Mucosa of rectum (tissue), 2 donors: ENCODE measurements at regions not wholly inside any gene's neighbourhood (a gene's known extent, or its start where the extent isn't known, plus 50 kb on each side); places are given as distances from the start of the nearest gene placed in this dataset.

Experiments
- H3K27ac ChIP-seq, 2 donors: one replicate each; pipeline ENCODE4 v1.7.0; 2013; ENCODE audit warnings: inconsistent platforms in 2 of 2, low read depth in 2 of 2, low read length in 2 of 2
- H3K27me3 ChIP-seq, 2 donors: one replicate each; pipeline ENCODE4 v1.7.0; 2013; ENCODE audit warnings: low read length in 2 of 2; ENCODE audit not compliant: control insufficient read depth in 2 of 2, insufficient read depth in 2 of 2
- H3K36me3 ChIP-seq, 2 donors: one replicate each; pipeline ENCODE4 v1.7.0; 2013; ENCODE audit warnings: low read length in 2 of 2; ENCODE audit not compliant: control insufficient read depth in 2 of 2, insufficient read depth in 2 of 2
- H3K4me1 ChIP-seq, 2 donors: one replicate each; pipeline ENCODE4 v1.7.0; 2013; ENCODE audit warnings: low read length in 2 of 2, mild to moderate bottlenecking in 1 of 2; ENCODE audit not compliant: control insufficient read depth in 2 of 2, insufficient read depth in 2 of 2
- H3K4me3 ChIP-seq, 2 donors: one replicate each; pipeline ENCODE4 v1.7.0; 2013; ENCODE audit warnings: low read length in 2 of 2
- H3K9ac ChIP-seq, 2 donors: one replicate each; pipeline ENCODE4 v1.7.0; 2013; ENCODE audit warnings: low read length in 2 of 2, low read depth in 1 of 2, mild to moderate bottlenecking in 1 of 2
- H3K9me3 ChIP-seq, 2 donors: one replicate each; pipeline ENCODE4 v1.7.0; 2013; ENCODE audit warnings: low read length in 2 of 2; ENCODE audit not compliant: control insufficient read depth in 2 of 2
- donor health status: healthy.
- donor health status: Normal muscosa, but diverticular disease.

DNA sequence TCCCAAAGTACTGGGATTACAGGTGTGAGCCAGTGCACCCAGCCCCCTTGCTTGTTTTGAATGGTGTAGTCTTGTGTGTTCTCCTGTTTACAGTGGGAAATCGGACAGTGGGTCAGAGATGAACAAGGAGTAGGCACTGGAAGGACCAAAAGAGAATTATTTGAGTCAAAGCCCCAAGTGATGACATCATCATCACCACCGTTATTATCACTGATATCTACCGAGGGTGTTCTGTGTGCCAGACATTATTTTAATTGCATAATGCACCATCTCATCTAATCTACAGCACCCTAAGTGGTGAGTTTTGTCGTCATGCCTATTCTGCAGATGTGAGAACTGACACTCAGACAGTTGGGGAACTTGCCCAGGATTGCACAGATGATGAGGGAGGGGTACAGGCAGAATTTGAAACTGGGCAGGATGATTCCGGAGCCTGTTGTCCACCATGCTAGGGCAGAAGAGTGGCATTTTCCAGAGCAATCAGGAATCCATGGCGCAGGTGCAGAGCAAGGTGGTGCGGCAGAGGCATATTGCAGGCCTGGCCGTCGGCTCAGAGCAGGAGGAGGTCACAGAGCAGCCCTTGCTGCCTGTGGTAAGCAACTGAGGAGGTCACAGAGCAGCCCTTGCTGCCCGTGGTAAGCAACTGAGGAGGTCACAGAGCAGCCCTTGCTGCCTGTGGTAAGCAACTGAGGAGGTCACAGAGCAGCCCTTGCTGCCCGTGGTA lies 137.0 kb upstream of the HDAC4 start:
- H3K4me1 ChIP-seq, result no peaks in the 10 kb centered on the region
- no peak overlapping the region for H3K9ac ChIP-seq
- H3K36me3 ChIP-seq, result no peaks in the 10 kb centered on the region
- no peak overlapping the region for H3K27ac ChIP-seq
- H3K9me3 ChIP-seq, result no peaks in the 10 kb centered on the region
- H3K4me3 ChIP-seq, result no peak overlapping the region
- peaks cover 3 to 6% of the 10 kb centered on the region in 2 donors for H3K27me3 ChIP-seq

DNA sequence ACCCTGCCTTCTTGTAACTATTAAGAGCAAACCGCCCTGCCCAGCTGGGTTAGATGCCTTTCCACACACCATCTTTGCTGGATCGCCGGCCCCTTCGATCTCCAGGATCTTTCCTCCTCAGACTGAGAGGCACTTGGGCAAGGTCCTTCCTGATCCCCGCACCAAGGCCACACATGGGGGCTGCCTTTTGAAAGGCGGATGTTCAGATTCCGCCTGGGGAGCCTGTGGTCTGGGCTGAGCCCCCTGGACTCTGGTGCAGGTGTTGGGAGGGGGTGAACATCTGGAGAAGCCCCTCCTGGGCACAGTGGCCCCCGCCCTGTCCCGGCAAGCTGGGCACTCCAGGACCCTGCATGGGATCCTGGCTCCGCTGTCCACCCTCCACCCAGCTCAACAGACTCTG lies 135.4 kb upstream of the HDAC4 start:
- no peaks in the 10 kb centered on the region for H3K4me1 ChIP-seq
- no peak overlapping the region for H3K4me3 ChIP-seq
- no peak overlapping the region for H3K27ac ChIP-seq
- H3K27me3 ChIP-seq, result peaks cover 3 to 6% of the 10 kb centered on the region in 2 donors
- H3K9ac ChIP-seq, result no peak overlapping the region
- no peaks in the 10 kb centered on the region for H3K36me3 ChIP-seq
- H3K9me3 ChIP-seq, result no peaks in the 10 kb centered on the region

DNA sequence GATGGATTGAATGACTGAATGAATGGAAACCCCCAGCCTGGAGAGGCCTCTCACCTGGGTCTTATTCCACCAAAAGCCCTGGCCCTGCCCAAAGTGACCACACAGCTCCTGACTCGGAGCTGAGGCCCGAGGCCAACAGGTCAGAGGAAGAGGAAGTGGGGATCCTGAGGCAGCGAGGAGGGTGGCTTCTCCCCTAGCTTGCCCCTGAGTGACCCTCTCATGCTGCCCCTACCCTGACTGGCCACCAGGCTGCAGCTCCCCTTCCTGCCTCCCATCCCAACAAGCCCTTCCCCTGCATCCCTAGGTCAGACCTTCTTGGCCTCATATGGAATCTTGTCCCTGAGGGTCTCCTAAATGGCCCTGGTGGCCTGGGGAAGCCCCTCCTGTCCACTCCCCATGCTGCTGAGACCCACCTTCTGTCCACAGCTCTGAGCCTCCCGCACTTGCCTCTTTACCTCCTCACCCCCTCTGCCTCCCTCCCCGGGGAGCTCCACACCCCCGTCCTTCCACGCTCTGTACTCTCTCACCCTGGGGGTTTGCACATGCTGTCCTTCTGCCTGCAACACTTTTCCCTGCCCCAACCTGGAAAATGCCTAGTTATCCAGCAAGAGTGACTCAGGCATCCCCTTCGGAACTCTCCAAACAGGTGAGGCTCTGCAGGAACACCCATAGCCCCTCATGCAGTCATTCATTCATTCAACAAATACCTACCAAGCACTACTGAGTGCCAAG lies 134.8 kb upstream of the HDAC4 start:
- Histone ChIP-seq H3K9me3 (no peaks in the 10 kb centered on the region), H3K27me3 (peaks cover 3 to 5% of the 10 kb centered on the region in 2 donors), H3K4me1 (no peaks in the 10 kb centered on the region), H3K4me3 (no peak overlapping the region), H3K27ac (no peak overlapping the region), H3K36me3 (no peaks in the 10 kb centered on the region), H3K9ac (no peak overlapping the region)

DNA sequence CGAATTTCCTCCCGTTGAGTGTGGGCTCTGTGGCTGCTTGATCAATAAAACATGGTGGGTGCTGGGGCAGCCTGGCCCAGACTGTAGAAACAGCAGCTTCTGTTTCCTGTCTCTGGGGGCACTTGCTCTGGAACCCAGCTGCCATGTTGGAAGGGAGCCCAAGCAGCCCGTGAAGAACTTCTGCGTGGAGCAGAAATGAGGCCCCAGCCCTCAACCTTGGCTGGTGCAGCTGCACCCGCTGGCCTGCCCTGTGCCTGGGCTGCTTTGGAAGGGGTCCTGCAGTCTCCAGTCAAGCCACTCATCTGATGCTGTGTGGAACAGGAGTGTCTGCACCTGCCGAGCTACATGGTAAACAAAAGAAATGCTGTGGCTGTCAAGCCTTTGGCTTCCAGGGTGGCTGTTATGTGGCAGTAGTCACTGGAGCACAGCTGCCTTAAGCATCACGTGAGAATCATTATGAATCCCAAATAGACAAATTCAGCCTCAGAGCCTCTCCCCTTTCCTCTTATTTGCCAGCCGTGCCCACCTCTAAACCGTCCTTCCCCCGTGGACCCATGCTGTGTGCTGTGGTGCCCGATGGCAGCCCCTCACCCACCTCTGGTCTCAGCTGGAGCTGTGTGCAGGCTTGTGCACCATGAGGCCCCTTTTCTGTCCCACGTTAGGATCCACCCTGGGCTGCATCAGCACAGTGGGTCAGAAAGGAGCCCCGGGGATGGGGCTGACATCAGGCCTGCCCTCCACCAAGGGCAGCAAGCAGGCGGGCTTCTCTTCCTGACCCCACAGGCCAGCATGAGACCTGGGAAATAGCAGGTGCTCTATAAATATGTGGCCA lies 134.0 kb upstream of the HDAC4 start:
- Histone ChIP-seq H3K9ac (no peak overlapping the region), H3K4me3 (no peak overlapping the region), H3K27ac (no peak overlapping the region), H3K4me1 (no peaks in the 10 kb centered on the region), H3K9me3 (no peaks in the 10 kb centered on the region), H3K27me3 (peaks cover 0 to 3% of the 10 kb centered on the region in 2 donors), H3K36me3 (no peaks in the 10 kb centered on the region)

DNA sequence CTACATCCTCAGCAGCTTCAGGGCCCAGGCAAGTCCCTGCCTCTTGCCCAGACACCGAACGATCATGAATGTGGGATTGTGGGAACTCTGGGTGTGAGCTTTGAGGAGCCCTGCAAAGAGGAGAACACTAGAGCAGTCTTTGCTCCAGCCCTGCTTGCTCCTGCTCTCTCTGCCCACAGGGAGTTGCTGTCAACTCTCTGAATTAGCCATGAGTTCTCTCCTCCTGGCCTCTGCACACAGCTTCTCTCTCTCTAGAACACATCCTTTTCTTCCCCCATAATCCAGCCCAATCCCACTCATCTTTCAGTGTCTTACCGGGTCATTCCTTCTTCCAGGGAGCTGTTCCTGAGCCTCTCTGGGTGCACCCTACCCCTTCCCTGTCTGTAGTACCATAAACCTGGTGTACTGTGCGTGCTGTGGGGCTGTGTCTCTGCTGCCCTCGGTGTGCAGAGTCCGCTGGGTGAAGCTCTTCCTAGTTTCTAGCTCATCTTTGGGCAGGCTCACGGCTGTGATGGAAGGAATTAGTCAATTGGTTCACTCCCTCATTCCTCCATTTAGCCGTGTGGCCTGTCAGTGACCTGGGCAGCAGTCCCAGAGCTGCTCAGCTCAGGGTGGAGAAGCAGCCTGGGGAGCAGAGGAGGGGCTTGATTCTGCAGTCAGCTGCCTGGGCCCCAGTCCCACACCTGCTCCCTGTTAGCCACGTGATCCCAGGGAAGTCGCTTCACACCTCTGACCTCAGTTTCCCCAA lies 132.9 kb upstream of the HDAC4 start:
- no peak overlapping the region for H3K27ac ChIP-seq
- no peaks in the 10 kb centered on the region for H3K36me3 ChIP-seq
- no peak overlapping the region for H3K9ac ChIP-seq
- no peaks in the 10 kb centered on the region for H3K9me3 ChIP-seq
- H3K4me1 ChIP-seq, result no peaks in the 10 kb centered on the region
- H3K27me3 ChIP-seq, result peaks cover 0 to 3% of the 10 kb centered on the region in 2 donors
- H3K4me3 ChIP-seq, result no peak overlapping the region

DNA sequence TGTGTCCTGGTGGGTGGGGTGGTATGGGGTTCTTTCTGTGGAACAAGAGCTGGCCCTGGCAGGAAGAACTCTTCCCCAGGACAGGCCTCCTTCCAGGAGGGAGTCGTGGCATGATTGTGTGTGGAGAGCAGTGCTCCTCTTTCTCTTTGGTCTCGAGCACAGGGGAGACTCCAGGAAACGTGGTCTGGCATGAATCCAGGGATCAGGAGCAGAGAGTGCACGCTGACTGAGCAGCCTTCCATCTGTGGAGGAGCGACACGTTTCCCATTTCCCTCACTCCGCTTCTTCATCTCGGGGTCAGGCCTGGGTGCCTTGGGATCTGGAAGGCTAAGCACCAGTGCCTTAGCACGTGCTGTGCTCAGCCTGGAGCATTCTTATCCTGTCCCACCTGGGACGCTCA lies 132.0 kb upstream of the HDAC4 start:
- Histone ChIP-seq H3K4me3 (no peak overlapping the region), H3K27ac (no peak overlapping the region), H3K4me1 (no peaks in the 10 kb centered on the region), H3K36me3 (no peaks in the 10 kb centered on the region), H3K27me3 (peaks cover 0 to 3% of the 10 kb centered on the region in 2 donors), H3K9me3 (peaks cover 0 to 1% of the 10 kb centered on the region in 2 donors), H3K9ac (no peak overlapping the region)

DNA sequence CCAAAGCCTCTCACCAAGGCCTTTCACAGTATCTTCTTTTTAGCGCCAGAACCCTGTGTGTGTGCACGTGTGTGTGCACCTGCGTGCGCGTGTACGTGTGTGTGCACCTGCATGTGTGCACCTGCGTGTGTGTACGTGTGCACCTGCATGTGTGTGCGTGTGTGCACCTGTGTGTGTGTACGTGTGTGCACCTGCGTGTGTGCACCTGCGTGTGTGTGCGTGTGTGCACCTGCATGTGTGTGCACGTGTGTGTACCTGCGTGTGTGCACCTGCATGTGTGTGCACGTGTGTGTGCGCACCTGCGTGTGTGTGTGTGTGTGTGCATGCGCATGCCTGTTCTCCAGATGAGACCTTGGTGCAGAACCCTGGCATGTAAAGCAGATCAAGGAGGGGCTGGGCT lies 131.4 kb upstream of the HDAC4 start:
- Histone ChIP-seq H3K9ac (no peak overlapping the region), H3K27me3 (peaks cover 0 to 3% of the 10 kb centered on the region in 2 donors), H3K27ac (no peak overlapping the region), H3K4me1 (no peaks in the 10 kb centered on the region), H3K9me3 (peaks cover 0 to 2% of the 10 kb centered on the region in 2 donors), H3K36me3 (no peaks in the 10 kb centered on the region), H3K4me3 (no peak overlapping the region)

DNA sequence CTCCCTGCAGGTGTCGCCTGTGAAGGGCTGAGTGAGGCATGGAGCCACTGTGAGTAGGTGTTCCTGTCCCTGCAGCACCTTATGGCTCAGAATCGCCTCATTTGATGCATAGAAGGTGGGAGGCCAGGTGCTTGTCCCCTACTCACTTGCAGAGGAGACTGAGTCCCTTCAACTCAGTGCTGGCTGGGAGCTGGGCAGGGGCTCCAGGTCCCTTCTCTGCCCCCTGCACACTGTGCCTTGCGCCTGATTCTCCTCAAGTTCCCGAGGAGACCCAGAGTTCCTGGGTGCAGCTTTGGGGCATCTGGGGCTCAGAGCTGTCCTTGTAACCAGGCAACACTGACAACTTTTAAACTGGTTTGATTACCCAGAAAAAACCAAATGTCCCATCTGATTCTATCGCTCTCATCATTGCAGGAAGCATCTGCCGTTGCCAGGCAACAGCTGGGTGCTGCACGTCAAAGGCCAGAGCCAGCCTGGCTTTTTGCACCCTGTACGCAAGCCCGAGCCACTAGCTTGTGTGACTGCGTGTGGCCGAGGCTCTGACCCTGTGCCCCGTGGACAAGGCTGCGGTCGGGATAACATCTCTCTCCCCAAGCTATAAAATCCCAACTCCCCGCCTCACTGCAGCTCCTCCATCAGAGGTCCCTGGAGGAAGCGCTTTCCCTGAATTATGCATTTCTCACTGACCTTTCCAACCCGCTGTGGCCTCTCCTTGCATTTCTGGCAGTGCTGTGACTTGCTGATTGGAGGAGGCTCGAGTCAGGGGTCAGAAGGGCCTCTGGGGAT lies 130.8 kb upstream of the HDAC4 start:
- Histone ChIP-seq H3K27me3 (peaks cover 0 to 3% of the 10 kb centered on the region in 2 donors), H3K9me3 (peaks cover 0 to 2% of the 10 kb centered on the region in 2 donors), H3K4me1 (no peaks in the 10 kb centered on the region), H3K27ac (no peak overlapping the region), H3K36me3 (no peaks in the 10 kb centered on the region), H3K4me3 (no peak overlapping the region), H3K9ac (no peak overlapping the region)

DNA sequence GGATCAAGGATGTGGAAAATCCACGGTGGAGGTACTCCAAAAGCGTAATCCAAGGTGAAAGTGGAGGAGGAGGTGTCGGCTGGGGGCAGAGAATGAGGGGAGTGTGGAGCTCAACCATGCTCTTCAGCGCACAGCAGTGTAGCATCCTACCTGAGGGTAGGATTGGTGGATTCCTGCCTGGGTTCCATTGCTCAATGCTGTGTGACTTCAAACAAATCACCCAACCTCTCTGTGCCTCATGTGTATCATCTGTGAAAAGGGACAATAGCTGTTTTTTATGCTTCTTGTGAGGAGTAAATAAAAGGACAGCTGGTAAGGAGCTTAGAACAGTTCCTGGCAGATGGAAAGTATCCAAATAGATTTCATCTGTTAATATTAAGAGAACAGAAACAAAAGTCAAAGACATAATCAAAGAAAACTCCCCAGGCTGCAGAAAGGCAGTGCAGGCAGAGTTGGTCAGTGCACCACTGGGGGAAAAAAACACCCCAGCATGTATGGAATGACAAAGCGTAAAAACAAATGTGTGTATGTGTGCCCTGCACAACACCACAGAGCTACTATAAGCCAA lies 130.0 kb upstream of the HDAC4 start:
- Histone ChIP-seq H3K9me3 (peaks cover 0 to 2% of the 10 kb centered on the region in 2 donors), H3K4me3 (no peak overlapping the region), H3K27me3 (peaks cover 0 to 3% of the 10 kb centered on the region in 2 donors), H3K9ac (no peak overlapping the region), H3K36me3 (no peaks in the 10 kb centered on the region), H3K27ac (no peak overlapping the region), H3K4me1 (no peaks in the 10 kb centered on the region)
